Pancreas (tissue), 10 donors: ENCODE measurements at regions not wholly inside any gene's neighbourhood (a gene's known extent, or its start where the extent isn't known, plus 50 kb on each side); places are given as distances from the start of the nearest gene placed in this dataset.

Experiments used
- ATAC-seq, 4 donors: fragments of 200-7000 bp; cut with Tn5 transposase; one replicate each; pipeline versions ENCODE4 v1.8.0 to v1.9.1; 2020; ENCODE audit warnings: mild to moderate bottlenecking in 4 of 4, moderate library complexity in 4 of 4
- DNase-seq, 6 donors: peaks; one replicate each; pipeline ENCODE4 v3.0.0-alpha.2; 2020
- FAIRE-seq: peaks from 2 replicates; lab custom pipeline; 2012; peaks lifted over from hg19 to GRCh38; lab: Jason Lieb, UNC
- H3K27ac ChIP-seq, 4 donors: fragments of 200-600 bp; sonication (generic); 1 replicate in 3 of 4; 2 replicates in 1 of 4; pipeline versions ENCODE4 v1.5.0 to v1.8.0; 2020
- H3K27me3 ChIP-seq, 4 donors: fragments of 200-600 bp; one replicate each; pipeline ENCODE4 v1.8.0; 2021
- H3K36me3 ChIP-seq, 3 donors: fragments of 200-600 bp; sonication (generic) in 1 of 3; one replicate each; pipeline versions ENCODE4 v1.5.0 to v1.8.0; 2020 to 2021
- H3K4me1 ChIP-seq, 3 donors: fragments of 200-600 bp; one replicate each; pipeline ENCODE4 v1.8.0; 2021
- H3K4me3 ChIP-seq, 4 donors: fragments of 200-600 bp; sonication (generic) in 2 of 4; one replicate each; pipeline versions ENCODE4 v1.5.0 to v1.8.0; 2020 to 2021
- H3K9me3 ChIP-seq, 4 donors: fragments of 200-600 bp; one replicate each; pipeline ENCODE4 v1.8.0; 2021
- WGBS, 2 donors: extraction: QIAGEN DNeasy Blood & Tissue Kit; methylation state at CpG; one replicate each; pipeline ENCODE4 v1.1.7; 2013; 5-methylcytosine and 5-hydroxymethylcytosine counted together
- intact Hi-C, 3 donors: fragments of 100-400 bp; cut with DNase I; formaldehyde crosslinking; loops; one replicate each; pipeline versions ENCODE4 v1.11.1 to v1.14.2; 2022
- TF ChIP-seq, protein P1 (sequence below), 4 donors: fragments of 200-600 bp; sonication (generic) in 3 of 4; IDR thresholded peaks; one replicate each; pipeline versions ENCODE4 v1.5.0 to v1.8.0; 2021; ENCODE audit warnings: antibody characterized with exemption in 4 of 4
- donor health status: healthy with polysubstance abuse.
- donor health status: DM: no; HTN: no; CAD: no; lungs with moderate emphysema.
- donor health status: DM: no; HTN: no; CAD: no.
- donor health status: control.
- donor health status: control.
- donor health status: Bipolar disorder and iron deficiency.
- donor health status: DM: yes; HTN: yes; CAD: no.
- donor health status: DM: no; HTN: no; CAD: no.
- donor health status: DM: no; HTN: no; CAD: no.
- donor health status: DM: yes; HTN: yes; CAD: no.

DNA sequence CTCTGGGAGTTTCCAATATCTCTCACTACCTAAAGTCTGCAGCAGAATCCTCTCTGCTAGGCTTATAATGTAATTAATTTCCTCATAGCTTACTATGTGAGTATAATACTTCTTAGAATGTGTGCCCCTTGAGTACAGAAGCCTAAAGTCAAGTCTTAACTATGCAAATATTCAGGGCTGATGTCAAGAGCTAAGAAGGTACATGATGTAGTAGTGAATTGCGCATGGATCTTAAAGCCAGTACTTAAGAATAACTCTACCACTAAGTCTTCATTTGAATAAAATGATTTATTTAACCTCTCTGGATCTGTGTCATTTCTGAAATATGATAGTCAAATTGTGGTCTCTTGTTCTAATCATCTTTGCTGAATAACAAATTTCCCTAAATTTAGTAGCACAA is 442.9 kb downstream of the DTWD2 start:
- Histone ChIP-seq H3K27ac (no peak overlapping the region), H3K27me3 (no peaks in the 10 kb centered on the region), H3K4me1 (no peaks in the 10 kb centered on the region), H3K36me3 (no peaks in the 10 kb centered on the region), H3K9me3 (no peaks in the 10 kb centered on the region), H3K4me3 (no peak overlapping the region)
- no peak for ATAC-seq
- no peak for FAIRE-seq
- intact Hi-C loops, result no loop called here
- no peak for DNase-seq
- WGBS, 2 donors, result 96 to 97% methylated on average over 1 of the region's 1 CpG
- TF ChIP-seq, protein P1, sequence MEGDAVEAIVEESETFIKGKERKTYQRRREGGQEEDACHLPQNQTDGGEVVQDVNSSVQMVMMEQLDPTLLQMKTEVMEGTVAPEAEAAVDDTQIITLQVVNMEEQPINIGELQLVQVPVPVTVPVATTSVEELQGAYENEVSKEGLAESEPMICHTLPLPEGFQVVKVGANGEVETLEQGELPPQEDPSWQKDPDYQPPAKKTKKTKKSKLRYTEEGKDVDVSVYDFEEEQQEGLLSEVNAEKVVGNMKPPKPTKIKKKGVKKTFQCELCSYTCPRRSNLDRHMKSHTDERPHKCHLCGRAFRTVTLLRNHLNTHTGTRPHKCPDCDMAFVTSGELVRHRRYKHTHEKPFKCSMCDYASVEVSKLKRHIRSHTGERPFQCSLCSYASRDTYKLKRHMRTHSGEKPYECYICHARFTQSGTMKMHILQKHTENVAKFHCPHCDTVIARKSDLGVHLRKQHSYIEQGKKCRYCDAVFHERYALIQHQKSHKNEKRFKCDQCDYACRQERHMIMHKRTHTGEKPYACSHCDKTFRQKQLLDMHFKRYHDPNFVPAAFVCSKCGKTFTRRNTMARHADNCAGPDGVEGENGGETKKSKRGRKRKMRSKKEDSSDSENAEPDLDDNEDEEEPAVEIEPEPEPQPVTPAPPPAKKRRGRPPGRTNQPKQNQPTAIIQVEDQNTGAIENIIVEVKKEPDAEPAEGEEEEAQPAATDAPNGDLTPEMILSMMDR (IDR thresholded peaks at IDR 0.05), result no peak

DNA sequence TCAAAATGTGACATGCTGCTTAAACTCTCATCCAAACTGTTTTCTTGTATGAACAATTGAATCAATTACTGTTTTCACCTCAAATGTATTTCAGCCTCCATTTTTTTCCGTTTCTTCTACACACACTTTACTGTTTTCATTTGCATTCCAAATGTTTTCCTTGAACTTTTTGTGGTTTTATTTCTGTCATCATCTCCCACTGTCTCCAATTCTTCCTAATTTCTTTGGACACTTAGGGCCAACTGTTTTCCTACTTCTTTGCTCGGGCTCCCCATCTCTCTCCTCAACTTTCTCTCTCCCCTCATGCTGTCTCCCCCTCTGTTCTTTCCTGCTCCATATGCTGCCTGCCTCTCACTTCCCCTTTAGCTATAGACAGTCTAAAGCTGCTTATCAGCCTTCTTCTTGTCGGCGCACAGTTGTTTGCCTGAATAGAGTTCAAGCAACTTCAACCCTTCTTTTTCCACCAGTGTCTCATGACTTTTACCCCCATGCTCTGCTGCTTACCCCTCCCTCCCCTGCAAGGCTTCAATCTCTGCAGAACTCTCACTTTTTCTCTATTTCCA is 443.4 kb downstream of the DTWD2 start:
- H3K9me3 ChIP-seq, result no peaks in the 10 kb centered on the region
- ATAC-seq (no peak), DNase-seq (no peak), FAIRE-seq (no peak)
- no peaks in the 10 kb centered on the region for H3K36me3 ChIP-seq
- no peaks in the 10 kb centered on the region for H3K27me3 ChIP-seq
- H3K4me1 ChIP-seq, result no peaks in the 10 kb centered on the region
- no peak overlapping the region for H3K4me3 ChIP-seq
- intact Hi-C loops, result no loop called here
- H3K27ac ChIP-seq, result no peak overlapping the region
- TF ChIP-seq, protein P1 (IDR thresholded peaks at IDR 0.05), result no peak
- WGBS, 2 donors, result 60 to 68% methylated on average over 4 of the region's 4 CpGs

DNA sequence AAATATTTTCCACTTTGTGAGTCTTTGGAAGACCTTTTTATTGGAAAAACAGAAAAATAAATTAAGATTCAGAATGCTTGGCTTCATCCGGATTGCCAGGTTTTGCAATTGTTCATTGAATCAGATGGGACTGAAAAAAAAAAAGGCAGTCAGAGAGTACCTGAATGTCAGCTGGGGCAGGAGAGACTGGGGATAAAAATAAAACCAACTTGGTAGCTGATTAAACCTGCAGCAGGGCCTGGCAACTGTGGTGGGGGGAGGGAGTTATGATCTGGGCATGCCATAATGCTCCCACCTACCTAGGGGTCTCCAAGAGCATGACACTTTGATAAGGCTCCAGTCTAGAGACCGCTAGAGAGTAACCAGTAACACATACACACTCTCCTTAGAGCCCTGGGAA is 454.4 kb downstream of the DTWD2 start:
- DNase-seq, result no peak
- TF ChIP-seq, protein P1 (IDR thresholded peaks at IDR 0.05), result no peak
- FAIRE-seq, result no peak
- H3K4me1 ChIP-seq, result no peaks in the 10 kb centered on the region
- intact Hi-C loops, result no loop called here
- H3K27me3 ChIP-seq, result no peaks in the 10 kb centered on the region
- WGBS, 2 donors, result 69 to 76% methylated on average over 2 of the region's 2 CpGs
- H3K36me3 ChIP-seq, result no peaks in the 10 kb centered on the region
- no peak overlapping the region for H3K4me3 ChIP-seq
- no peaks in the 10 kb centered on the region for H3K9me3 ChIP-seq
- ATAC-seq, result no peak
- H3K27ac ChIP-seq, result no peak overlapping the region

DNA sequence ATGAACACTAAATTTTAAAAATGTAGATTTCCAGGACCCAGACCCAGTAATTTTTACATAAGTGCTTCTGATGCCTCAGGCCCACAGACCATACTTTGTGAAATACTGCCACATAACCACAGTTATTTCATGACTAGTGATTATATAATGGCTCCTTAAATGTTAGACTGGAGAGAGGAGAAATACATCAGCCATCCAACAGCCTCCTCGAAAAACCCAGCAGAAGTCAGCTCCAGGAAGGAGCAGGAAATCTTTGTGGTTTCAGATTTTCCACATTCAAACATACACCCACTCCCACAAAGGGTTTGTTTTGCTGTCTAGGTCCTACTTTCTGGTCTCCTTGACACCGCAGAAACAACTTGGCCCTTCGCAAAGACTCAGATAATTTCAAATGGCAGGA is 455.2 kb downstream of the DTWD2 start:
- no peak for ATAC-seq
- H3K27ac ChIP-seq, result no peak overlapping the region
- H3K4me3 ChIP-seq, result no peak overlapping the region
- no peak for DNase-seq
- WGBS, 2 donors, result 75 to 83% methylated on average over 3 of the region's 3 CpGs
- no peaks in the 10 kb centered on the region for H3K36me3 ChIP-seq
- H3K27me3 ChIP-seq, result no peaks in the 10 kb centered on the region
- H3K9me3 ChIP-seq, result no peaks in the 10 kb centered on the region
- H3K4me1 ChIP-seq, result no peaks in the 10 kb centered on the region
- intact Hi-C loops, result no loop called here
- TF ChIP-seq, protein P1 (IDR thresholded peaks at IDR 0.05), result no peak
- no peak for FAIRE-seq

DNA sequence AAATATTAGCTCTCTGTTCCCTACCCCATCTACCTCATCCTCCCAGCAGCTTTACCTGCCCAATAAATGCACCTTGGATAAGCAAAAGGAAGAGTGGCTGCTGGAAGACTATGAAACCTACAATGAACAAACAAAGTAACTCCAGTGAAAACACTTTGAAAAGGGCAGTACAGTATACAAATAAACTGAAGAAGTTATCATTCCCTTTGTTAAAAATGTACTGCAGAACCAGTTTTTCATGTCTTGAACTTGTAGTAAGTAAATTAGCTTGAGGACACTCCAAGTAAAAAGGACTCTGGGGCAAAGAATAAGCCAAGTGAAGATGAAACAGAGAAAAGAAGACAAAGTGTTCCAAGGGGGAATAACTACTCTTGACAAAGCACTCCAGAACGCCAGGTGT is 457.1 kb downstream of the DTWD2 start:
- Histone ChIP-seq H3K4me1 (no peaks in the 10 kb centered on the region), H3K27ac (no peak overlapping the region), H3K36me3 (no peaks in the 10 kb centered on the region), H3K27me3 (no peaks in the 10 kb centered on the region), H3K9me3 (no peaks in the 10 kb centered on the region), H3K4me3 (no peak overlapping the region)
- DNase-seq, result no peak
- no peak for ATAC-seq
- intact Hi-C loops, result no loop called here
- TF ChIP-seq, protein P1 (IDR thresholded peaks at IDR 0.05), result no peak
- FAIRE-seq, result no peak
- 46 to 58% methylated on average over 1 of the region's 1 CpG for WGBS, 2 donors
